B cell (primary cell): ENCODE measurements at regions not wholly inside any gene's neighbourhood (a gene's known extent, or its start where the extent isn't known, plus 50 kb on each side); places are given as distances from the start of the nearest gene placed in this dataset.

Experiments
- EZH2 ChIP-seq: IDR thresholded peaks from 2 replicates; pipeline ENCODE4 v1.6.1; 2012; ENCODE audit warnings: borderline replicate concordance, low read depth, mild to moderate bottlenecking, moderate library complexity, low read length; ENCODE audit not compliant: insufficient read depth, poor library complexity, severe bottlenecking
- TF ChIP-seq, protein P1 (sequence below): fragments of 200-600 bp; IDR thresholded peaks from one replicate; pipeline ENCODE4 v1.8.0; 2022; ENCODE audit warnings: antibody characterized with exemption, mild to moderate bottlenecking

DNA sequence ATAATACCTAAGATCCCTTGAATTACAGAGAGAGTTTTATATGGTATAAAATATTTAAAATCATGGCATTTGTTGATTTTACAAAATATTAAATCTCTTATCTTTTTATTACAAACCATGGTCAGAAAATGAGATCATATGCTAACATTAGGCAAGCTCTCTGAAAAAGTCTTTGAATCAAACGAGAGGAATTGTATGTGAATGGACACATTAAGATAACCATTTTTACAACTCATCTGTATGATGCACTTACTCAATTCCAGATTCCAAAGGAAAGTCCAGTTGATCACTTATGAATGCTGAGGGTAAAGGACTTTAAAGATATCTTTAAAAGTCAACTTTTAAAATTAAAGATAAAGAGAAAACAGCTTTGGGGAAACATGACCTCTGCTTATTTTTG, 83.5 kb upstream of the LUZP2 start:
- TF ChIP-seq, protein P1, sequence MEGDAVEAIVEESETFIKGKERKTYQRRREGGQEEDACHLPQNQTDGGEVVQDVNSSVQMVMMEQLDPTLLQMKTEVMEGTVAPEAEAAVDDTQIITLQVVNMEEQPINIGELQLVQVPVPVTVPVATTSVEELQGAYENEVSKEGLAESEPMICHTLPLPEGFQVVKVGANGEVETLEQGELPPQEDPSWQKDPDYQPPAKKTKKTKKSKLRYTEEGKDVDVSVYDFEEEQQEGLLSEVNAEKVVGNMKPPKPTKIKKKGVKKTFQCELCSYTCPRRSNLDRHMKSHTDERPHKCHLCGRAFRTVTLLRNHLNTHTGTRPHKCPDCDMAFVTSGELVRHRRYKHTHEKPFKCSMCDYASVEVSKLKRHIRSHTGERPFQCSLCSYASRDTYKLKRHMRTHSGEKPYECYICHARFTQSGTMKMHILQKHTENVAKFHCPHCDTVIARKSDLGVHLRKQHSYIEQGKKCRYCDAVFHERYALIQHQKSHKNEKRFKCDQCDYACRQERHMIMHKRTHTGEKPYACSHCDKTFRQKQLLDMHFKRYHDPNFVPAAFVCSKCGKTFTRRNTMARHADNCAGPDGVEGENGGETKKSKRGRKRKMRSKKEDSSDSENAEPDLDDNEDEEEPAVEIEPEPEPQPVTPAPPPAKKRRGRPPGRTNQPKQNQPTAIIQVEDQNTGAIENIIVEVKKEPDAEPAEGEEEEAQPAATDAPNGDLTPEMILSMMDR: no peak
- no peak for TF ChIP-seq EZH2
